ENCODE measurements at regions not wholly inside any gene's neighbourhood (a gene's known extent, or its start where the extent isn't known, plus 50 kb on each side); places are given as distances from the start of the nearest gene placed in this dataset.
A peak's percentile ranks its signal among the peaks of the same experiment; 100 is the strongest.
"Not testable (repeated sequence)": the region's sequence is repeated elsewhere in the genome, so short reads cannot be mapped to it uniquely, and the experiment has no call there.

DNA sequence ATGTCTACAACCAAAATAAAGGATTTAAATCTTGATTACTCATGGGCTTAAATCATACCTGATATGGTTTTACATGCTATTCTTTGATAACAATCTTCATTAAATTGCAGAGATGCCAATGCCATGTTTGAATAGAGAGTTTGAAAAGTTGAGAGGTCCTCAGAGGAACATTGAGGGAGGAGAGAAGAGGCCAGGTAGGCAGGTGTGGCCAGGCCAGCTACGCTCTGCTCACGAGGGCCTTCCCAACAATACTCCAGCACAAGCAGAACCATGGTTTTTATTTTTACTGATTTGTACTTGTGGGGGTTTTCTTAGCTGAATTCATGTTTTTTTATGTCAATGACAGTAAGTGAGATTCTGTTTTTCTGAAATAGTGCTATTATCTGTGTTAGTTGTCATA lies 158.1 kb upstream of the RFC3 start:
- no peak for DNase-seq (ENCODE audit: low read depth in 2 of 2)

DNA sequence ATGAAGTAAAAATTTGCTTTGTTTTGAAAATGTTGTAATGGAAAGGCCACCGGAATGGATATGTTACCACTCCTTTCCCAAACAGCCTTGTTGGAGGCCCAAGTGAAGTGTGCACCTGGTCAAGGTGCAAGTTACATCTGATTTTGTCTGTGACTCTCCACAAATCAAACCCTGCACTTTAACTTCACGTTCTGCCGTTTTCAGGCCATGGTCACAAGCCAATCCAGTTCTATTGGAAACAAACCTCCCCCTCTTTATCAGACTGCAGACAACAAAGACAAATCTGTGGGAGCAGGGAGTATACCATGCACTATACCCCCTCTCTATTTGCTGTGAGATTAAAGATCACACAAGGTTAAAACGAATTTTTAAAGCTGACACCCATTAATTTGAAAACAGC lies 155.6 kb upstream of the RFC3 start:
- no peak for DNase-seq (ENCODE audit: low read depth in 2 of 2)

DNA sequence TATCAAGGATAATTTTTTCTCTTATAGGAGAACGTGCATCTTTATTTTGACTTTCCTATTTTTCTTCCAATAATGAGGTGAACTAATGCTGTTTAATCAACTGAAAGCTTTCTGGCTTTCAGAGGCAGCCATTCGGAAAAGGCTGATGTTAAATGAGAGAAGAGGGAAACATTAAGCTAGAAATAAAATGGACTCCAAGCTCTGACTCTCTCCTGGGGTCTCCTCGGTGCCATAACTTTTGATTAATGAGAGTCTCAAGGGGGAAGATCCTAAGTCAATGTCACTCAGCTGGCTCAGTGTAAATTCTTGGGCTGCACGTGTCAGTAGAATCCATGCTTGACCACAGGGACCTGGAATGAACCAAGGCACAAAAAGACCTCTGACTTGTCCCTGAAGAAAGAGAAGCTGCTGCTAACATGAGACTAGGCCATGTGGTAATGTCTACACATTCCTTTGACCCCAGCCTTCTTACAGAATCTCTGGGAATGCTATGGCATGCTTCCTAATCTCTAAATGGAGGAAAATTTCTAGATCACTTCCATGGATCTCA lies 152.2 kb upstream of the RFC3 start:
- DNase-seq (ENCODE audit: low read depth in 2 of 2): no peak

DNA sequence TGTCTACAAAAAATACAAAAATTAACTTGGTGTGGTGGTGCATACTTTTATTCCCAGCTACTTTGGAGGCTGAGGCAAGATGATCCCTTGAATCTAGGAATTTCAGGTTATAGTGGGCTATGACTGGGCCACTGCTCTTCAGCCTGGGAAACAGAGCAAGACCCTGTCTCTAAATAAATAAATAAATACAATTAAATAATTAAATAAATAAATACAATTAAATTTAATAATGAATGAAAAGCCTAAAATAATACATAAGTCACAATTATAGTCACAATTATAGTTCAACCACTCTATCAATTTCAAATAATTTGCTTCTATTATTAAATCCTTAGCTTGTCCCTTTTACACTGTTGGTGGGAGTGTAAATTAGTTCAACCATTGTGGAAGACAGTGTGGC lies 146.4 kb upstream of the RFC3 start:
- no peak for DNase-seq (ENCODE audit: low read depth in 2 of 2)

DNA sequence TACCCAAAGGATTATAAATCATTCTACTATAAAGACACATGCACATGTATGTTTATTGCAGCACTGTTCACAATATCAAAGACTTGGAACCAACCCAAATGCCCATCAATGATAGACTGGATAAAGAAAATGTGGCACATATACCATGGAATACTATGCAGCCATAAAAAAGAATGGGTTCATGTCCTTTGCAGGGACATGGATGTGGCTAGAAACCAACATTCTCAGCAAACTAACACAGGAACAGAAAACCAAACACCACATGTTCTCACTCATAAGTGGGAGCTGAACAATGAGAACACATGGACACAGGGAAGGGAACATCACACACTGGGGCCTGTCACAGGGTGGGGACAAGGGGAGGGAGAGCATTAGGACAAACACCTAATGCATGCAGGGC lies 145.9 kb upstream of the RFC3 start:
- DNase-seq (ENCODE audit: low read depth in 2 of 2): not testable (repeated sequence)

DNA sequence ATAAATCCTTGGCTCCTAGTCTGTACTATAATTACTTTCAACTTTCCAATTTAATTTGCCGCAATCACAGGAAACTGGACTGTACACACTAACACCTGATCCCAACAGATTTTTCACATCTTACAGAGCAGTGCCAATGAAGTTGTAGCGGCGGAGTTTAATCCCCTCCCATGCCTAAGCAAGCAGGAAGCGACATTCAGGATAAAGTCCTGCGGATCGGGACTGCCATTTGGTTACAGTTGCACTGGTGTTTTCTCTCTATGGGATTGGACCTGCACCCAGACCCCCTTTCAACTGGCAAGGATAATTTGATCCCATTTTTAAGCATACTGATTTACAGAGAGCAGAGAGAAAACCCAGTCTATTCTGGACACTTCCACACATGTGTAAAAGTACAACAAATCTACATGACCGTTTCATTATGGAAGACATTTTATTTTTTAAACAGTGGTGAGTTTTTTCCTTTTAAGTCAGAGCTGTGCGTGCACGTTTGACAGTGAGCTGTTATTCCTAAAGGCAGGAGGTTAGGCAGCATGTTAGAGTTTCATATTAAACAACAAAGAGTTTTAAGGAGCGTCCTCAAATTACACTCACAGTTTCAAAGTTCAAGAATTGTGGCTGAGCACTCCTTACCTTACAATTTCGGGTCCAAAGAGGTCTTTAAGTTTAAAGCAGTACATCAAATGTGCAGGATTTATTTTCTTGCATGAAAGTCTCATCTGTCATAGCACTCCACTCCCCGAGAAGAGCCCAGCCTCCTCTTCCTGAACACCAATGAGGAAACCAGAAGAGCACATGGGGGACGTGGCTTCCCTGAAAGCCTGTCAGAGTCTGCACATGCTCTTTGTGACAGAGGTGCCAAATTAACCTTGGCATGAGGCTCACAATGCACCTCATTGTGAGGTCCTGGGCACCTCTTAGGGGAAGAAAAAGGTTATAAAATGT lies 141.6 kb upstream of the RFC3 start:
- no peak for DNase-seq (ENCODE audit: low read depth in 2 of 2)

DNA sequence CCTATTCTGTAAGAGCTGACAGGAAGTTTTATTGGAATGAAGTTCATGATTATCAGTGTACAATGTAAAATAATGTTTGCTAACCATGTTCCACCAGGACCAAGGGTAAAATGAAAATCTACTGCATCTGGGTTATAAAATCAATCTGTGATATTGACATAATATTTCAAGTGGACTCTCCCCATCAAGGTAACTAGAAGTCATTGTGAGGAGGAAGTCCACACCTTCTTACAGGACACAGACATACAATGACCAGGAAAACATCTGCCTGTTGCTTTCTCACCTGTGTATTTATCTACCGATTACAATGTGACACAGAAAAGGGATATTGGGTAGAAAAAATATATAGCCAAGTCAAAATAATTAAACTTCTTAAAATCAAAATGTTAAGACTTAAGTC lies 140.7 kb upstream of the RFC3 start:
- no peak for DNase-seq (ENCODE audit: low read depth in 2 of 2)

DNA sequence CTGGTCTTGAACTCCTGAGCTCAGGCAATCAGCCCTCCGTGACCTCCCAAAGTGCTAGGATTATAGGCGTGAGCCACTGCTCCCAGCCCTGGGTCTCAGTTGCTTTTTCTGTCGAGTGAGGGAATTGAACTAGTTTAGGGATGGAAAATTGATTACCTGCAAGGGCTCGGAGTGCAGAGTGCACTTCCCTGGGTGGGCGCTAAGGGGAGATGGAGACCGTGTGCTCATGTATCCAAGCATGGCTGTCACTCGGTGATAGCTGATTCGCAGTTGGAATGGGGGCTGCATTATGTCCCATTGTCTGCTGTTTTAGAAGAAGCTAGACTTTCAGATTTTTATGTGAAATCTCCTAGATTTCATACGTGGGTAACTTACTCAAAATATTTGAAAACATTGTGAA lies 139.9 kb upstream of the RFC3 start:
- DNase-seq (ENCODE audit: low read depth in 2 of 2): no peak

DNA sequence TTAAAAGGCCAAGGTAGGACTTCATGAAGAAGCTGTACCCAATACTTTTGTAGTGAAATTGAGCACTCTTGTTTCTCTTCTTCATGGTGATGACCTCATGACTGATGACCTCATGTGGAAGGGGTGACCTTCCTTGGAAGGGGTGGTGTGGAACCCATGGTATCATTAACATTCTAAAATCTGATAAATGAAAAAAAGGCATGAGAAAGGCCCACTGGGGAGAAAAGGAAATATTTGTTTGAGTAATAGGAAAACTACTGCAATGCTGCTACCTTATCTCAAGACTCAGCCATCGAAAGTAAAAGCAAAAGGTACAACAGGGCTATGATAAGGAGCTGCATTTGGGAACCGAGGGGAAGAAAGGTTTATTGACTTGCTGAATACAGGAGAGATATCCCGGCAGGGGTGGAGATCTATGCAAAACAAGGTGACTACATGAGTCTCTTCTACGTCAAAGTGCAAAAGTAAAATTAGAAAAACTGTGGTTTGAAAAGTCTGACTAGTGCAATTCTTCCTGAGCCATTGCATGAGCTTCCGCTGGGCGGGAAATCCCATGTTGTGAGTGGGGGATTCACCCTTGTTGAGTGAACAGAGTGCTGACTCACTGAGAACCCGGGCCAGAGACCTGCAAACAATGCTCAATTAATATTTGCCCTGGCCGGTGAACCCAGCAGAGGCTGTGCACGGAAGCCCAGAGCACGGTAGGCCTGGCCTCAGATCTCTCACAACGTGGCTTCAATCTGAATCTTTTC lies 138.9 kb upstream of the RFC3 start:
- peak; percentile 53 to 66 for DNase-seq (ENCODE audit: low read depth in 2 of 2)

DNA sequence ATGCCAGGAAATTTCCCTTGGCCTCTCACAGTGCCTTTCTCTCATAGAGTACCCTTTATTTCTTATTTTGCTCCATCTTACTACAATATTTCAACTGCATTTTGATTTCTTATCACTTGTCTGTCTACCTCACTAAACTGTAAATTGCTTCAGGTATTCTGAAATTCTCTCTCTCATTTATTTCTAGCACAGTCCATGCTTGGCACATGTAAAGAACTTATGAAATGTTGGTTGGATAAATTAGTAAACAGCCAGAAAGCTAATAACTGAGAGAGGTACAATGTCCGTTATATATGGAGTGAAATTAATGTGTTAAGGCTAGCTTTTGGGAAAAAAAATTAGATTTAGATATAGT lies 138.3 kb upstream of the RFC3 start:
- no peak for DNase-seq (ENCODE audit: low read depth in 2 of 2)

DNA sequence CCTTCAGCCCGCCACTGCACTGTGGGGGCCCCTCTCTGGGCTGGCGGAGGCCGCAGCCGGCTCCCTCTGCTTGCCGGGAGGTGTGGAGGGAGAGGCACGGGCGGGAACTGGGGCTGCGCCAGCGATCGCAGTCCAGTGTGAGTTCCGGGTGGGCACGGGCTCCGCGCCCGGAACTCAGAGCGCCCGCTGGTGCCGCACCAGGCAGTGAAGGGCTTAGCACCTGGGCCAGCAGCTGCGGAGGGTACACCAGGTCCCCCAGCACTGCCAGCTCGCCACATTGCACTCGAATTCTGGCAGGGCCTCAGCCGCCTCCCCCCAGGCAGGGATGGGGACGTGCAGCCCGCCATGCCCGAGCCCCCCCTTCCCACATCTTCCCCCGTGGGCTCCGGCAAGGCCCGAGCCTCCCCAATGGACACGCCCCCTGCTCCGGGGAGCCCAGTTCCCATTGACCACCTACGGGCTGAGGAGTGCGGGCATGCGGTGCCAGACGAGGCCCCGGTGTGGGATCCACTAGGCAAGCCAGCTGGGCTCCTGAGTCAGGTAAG lies 135.9 kb upstream of the RFC3 start:
- no peak for DNase-seq (ENCODE audit: low read depth in 2 of 2)

DNA sequence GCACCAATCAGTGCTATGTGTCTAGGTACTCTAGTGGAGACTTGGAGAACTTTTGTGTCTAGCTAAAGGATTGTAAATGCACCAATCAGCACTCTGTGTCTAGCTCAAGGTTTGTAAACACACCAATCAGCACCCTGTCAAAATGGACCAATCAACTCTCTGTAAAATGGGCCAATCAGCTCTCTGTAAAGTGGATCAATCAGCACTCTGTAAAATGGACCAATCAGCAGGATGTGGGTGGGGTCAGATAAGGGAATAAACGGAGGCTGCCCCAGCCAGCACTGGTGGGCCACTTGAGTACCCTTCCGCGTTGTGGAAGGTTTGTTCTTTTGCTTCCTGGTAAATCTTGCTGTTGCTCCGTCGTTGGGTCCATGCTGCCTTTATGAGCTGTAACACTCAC lies 135.3 kb upstream of the RFC3 start:
- not testable (repeated sequence) for DNase-seq (ENCODE audit: low read depth in 2 of 2)

DNA sequence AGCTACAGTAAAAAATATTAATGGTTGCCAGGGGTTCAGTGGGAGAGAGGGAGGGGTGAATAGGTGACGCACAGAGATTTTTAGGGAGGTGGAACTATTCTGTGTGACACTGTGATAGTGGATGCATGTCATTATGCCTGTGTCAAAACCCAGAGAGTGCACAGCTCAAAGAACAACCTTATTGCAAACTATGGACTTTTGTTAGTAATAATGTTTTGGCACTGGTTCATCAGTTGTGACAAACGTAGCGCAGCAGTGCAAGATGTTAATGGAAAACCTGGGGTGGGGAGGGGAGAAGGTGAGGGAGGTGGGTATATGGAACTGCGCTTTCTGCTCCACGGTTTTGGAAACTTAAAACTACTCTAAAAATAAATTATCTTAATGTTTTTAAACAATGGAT lies 134.6 kb upstream of the RFC3 start:
- DNase-seq (ENCODE audit: low read depth in 2 of 2): no peak

DNA sequence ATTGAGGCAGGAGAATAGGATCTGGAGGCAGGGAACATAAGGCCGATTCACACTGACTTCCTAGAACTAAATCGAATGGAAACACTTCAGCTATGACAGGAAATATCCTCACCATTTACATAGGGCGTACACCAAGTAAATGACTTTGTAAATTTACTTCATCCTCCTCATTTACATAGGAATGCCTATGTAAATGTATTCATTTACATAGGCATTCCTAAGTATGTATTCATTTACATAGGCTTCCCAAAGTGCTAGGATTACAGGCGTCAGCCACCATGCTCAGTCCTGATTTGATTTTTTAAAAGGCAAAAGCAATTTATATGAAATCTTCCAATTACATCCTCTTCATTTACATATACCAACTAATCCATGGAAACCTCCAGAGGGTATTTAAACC lies 133.1 kb upstream of the RFC3 start:
- no peak for DNase-seq (ENCODE audit: low read depth in 2 of 2)

DNA sequence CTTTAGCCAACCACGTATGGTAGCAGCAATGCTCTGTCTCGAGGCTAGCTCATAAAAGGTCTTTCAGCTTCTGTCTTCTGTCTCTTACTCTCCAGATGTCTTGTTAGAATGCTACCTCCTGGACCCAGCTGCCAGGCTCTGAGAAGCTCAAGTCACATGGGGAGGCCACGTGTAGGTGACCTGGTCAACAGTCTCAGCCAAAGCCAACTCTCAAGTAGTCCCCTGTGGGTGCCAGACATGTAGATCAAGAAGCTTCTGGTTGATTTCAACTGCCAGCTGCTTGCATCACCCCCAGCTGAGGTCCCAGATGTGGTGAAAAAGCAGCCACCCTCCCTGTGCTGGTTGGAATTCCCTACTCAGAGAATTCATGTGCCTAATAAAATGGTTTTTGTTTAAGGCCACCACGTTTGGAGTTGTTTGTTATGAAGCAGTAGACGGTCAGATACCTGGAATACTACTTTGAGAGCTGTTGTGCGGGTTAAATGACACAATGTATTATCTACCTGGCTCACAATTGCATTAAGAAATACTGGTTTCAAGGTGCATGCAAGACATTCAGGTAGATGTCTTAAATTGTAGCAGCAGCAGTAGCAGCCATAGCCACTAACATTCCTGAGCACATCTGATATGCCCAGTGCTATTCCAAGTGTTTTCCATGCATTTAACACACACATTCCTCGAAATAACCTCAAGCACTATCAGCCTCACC lies 131.0 kb upstream of the RFC3 start:
- DNase-seq (ENCODE audit: low read depth in 2 of 2): no peak

DNA sequence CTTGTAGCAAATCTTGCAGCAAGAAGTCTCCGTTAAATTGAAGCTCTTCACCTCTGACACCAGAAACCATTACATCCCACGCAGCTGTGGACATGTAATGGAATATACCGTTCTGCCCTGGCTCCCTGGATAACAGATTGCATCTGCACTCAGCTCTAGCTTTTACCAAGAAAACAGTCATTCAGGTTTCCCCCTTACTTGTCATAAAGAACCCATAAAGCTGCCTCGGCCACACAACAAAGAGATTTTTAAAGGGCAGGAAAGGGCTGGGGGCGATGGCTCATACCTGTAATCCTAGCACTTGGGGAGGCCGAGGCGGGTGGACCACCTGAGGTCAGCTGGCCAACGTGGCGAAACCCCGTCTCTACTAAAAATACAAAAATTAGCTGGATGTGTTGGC lies 127.6 kb upstream of the RFC3 start:
- no peak for DNase-seq (ENCODE audit: low read depth in 2 of 2)

DNA sequence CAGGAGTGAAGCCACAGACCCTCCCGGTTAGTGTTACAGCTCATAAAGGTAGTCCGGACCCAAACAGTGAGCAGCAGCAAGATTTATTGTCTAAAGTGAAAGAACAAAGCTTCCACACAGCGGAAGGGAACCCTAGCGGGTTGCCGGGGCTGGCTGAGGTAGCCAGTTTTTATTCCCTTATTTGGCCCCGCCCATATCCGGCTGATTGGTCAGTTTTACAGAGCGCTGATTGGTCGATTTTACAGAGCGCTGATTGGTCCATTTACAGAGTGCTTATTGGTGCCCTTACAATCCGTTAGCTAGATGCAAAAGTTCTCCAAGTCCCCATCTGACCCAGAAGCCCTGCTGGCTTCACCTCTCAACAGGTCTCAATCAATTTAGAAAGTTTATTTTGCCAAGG lies 126.0 kb upstream of the RFC3 start:
- DNase-seq (ENCODE audit: low read depth in 2 of 2): no peak

DNA sequence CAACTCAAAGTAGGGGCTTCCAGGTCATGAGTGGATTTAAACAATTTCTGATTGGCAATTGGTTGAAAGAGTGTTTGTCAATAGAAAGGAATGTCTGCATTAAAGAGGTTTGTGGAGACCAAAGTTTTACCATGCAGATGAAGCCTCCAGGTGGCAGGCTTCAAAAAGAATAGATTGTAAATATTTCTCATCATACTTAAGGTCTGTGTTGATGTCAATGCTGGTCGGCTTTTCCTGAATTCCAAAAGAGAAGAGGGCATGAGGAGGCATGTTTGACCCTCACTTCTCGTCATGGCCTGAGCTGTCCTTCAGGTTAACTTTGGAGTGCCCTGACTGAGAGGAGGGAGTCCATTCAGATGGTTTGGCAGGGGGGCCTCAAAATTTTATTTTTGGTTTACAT lies 125.4 kb upstream of the RFC3 start:
- no peak for DNase-seq (ENCODE audit: low read depth in 2 of 2)

DNA sequence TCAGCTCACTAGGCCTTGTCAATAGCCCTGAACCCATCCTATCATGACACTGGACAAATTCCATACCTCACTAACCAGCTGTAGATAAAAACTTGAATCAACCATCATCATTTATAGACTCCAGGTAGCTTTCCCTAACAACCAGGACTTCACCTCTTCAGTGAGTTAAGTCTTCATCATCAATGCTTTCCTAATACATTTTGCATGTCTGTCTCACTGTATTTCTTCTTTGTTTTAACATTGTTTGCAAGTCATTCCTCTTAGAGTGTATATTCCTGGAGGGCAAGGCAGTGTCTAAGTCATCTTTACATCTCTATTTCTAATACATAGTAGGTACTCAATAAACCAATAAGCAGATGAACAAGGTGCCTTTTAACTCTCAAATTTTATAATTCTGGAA lies 123.4 kb upstream of the RFC3 start:
- no peak for DNase-seq (ENCODE audit: low read depth in 2 of 2)

DNA sequence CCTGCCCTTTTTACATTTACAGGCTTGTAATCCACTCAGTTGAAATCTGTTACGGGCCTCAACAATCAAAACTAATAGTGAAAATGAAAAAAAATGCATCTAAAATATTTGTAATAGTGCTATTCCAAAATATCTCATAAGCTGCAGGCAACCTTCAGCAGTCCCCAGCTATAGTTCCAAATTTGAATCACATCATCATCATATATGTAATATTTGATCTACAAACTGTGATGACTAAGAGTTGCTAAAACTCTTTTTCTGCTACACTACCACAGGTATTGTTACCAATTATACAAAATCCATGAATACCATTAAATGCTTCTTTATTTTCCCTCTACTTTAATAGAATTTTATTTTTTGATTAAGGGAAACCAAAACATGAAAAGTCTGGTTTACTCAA lies 121.4 kb upstream of the RFC3 start:
- no peak for DNase-seq (ENCODE audit: low read depth in 2 of 2)

DNA sequence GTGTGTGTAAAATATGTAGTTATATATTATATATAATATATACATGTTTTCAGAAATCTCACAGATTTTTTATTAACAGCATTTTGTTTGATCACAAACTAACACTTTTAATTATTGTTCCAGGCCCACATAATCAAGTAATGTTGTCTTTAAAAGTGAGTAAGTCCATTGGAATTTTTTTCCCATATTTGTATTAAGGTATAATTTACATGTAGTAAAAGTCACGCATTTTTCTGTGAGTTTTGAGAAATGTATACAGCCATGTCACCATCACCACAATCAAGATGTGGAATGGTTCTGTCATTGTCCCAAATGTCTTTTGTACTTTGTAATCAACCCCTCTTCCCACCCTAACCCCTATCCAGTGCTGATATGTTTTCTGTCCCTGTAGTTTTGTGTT lies 120.0 kb upstream of the RFC3 start:
- DNase-seq (ENCODE audit: low read depth in 2 of 2): no peak

DNA sequence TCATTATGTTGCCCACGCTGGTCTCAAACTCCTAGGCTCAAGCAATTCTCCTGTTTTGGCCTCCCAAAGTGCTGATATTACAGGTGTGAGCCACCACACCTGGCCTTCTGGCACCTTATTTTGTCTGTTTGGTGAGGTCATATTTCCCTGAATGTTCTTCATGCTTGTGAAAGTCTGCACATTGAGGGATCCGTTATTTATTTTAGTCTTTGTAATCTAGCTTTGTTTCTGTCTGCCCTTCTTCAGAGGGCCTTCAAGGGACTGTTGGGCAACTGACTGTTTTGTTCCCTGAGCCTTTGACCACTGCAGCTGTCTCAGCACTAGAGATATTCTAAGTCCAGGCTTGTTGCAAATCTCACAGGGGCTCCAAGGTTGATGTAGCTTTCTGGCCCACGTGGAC lies 110.5 kb upstream of the RFC3 start:
- no peak for DNase-seq (ENCODE audit: low read depth in 2 of 2)
